Right lobe of liver (tissue), 6 donors: ENCODE measurements at regions not wholly inside any gene's neighbourhood (a gene's known extent, or its start where the extent isn't known, plus 50 kb on each side); places are given as distances from the start of the nearest gene placed in this dataset.

Experiments used
- ATAC-seq, 4 donors: fragments of 200-7000 bp; cut with Tn5 transposase; one replicate each; pipeline ENCODE4 v1.9.1; 2020; ENCODE audit warnings: mild to moderate bottlenecking in 4 of 4, moderate library complexity in 4 of 4
- DNase-seq, 3 donors: peaks; one replicate each; pipeline ENCODE4 v3.0.0-alpha.2; 2020
- H3K27ac ChIP-seq, 3 donors: fragments of 200-600 bp; one replicate each; pipeline ENCODE4 v1.8.0; 2022
- H3K27me3 ChIP-seq, 2 donors: fragments of 200-600 bp; one replicate each; pipeline ENCODE4 v1.8.0; 2022
- H3K36me3 ChIP-seq, 4 donors: fragments of 200-600 bp; sonication (generic) in 1 of 4; one replicate each; pipeline versions ENCODE4 v1.5.1 to v1.8.0; 2017 to 2022; ENCODE audit warnings: control low read depth in 1 of 4
- H3K4me1 ChIP-seq, 4 donors: fragments of 200-600 bp; sonication (generic) in 1 of 4; one replicate each; pipeline versions ENCODE4 v1.5.1 to v1.8.0; 2017 to 2022; ENCODE audit warnings: control low read depth in 1 of 4
- H3K4me3 ChIP-seq, 3 donors: fragments of 200-600 bp; one replicate each; pipeline ENCODE4 v1.8.0; 2022
- H3K9me3 ChIP-seq, 4 donors: fragments of 200-600 bp; sonication (generic) in 1 of 4; one replicate each; pipeline versions ENCODE4 v1.5.1 to v1.8.0; 2017 to 2022; ENCODE audit warnings: control low read depth in 1 of 4
- POLR2A ChIP-seq: fragments of 450-650 bp; IDR thresholded peaks from one replicate; pipeline ENCODE4 v1.6.1; 2017; ENCODE audit warnings: antibody characterized with exemption, mild to moderate bottlenecking
- WGBS: methylation state at CpG from one replicate; pipeline ENCODE4 v1.1.6; 2018; ENCODE audit warnings: low coverage, low lambda C conversion rate; ENCODE audit not compliant: insufficient coverage; ENCODE audit errors: missing lambda C conversion rate; 5-methylcytosine and 5-hydroxymethylcytosine counted together
- intact Hi-C, 2 donors: fragments of 100-400 bp; cut with DNase I; formaldehyde crosslinking; loops; one replicate each; pipeline versions ENCODE4 v1.11.2 to v1.14.1; 2022
- TF ChIP-seq, protein P1 (sequence below), 4 donors: fragments of 200-600 bp in 3 of 4; fragments of 450-650 bp in 1 of 4; IDR thresholded peaks; one replicate each; pipeline versions ENCODE4 v1.5.1 to v1.8.0; 2016 to 2022; ENCODE audit warnings: antibody characterized with exemption in 4 of 4, mild to moderate bottlenecking in 2 of 4
- donor health status: DM: no; HTN: yes; CAD: no.
- donor health status: DM: no; HTN: no; CAD: no.
- donor health status: DM: no; HTN: no; CAD: no.
- donor health status: DM: no; HTN: yes; CAD: no.
- donor health status: DM: no; HTN: yes; CAD: no.

DNA sequence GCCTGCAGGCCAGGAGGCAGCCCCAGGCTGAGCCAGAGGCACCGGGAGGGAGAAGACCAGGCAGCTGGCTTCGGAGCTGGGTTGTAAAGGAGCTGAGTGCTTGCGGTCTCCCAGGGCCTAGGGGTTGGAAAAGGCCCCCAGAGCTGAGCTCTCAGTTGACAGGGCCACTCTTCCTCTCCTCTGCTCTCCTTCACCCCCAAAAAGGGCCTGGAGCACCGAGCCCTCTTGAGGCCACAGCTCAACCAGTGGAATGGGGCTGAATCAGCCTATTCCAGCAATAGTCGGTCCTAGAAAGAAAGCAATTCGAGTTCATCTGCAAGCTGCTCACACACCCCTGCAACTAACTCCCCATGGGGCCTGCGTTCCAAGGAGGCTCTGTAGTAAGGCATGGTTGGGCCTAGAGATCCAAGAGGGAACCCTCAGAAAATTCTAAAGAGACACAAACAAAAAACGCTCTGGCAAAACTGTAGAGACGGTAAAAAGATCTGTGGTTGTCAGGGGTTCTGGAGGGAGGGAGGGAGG is 205.0 kb downstream of the BUD13 start:
- WGBS, result 75% methylated on average over 5 of the region's 9 CpGs
- ATAC-seq (no peak), DNase-seq (no peak)
- Histone ChIP-seq H3K4me3 (no peak overlapping the region), H3K36me3 (no peaks in the 10 kb centered on the region), H3K27me3 (no peaks in the 10 kb centered on the region), H3K4me1 (no peaks in the 10 kb centered on the region), H3K27ac (no peak overlapping the region), H3K9me3 (no peaks in the 10 kb centered on the region)
- TF ChIP-seq, protein P1, sequence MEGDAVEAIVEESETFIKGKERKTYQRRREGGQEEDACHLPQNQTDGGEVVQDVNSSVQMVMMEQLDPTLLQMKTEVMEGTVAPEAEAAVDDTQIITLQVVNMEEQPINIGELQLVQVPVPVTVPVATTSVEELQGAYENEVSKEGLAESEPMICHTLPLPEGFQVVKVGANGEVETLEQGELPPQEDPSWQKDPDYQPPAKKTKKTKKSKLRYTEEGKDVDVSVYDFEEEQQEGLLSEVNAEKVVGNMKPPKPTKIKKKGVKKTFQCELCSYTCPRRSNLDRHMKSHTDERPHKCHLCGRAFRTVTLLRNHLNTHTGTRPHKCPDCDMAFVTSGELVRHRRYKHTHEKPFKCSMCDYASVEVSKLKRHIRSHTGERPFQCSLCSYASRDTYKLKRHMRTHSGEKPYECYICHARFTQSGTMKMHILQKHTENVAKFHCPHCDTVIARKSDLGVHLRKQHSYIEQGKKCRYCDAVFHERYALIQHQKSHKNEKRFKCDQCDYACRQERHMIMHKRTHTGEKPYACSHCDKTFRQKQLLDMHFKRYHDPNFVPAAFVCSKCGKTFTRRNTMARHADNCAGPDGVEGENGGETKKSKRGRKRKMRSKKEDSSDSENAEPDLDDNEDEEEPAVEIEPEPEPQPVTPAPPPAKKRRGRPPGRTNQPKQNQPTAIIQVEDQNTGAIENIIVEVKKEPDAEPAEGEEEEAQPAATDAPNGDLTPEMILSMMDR (IDR thresholded peaks at IDR 0.05), result no peak
- no peak for TF ChIP-seq POLR2A
- intact Hi-C loops, result no loop called here

DNA sequence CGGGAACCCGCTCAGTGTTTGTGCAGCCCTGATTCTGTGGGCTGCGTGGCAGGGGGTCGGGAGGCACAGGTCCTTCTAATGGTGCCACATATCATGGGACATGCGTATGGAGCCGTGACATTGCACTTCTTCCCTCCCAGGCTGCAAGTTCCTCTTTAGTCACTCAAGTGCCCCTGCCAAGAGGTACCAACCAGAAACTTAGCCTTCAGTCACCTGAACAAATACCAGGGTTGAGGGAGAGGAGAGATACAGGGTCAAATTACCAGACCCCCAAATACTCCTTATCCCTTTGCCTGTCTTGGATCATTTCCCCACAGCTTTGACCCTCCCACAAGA is 209.1 kb downstream of the BUD13 start:
- Histone ChIP-seq H3K36me3 (no peaks in the 10 kb centered on the region), H3K4me3 (no peak overlapping the region), H3K27me3 (no peaks in the 10 kb centered on the region), H3K4me1 (no peaks in the 10 kb centered on the region), H3K9me3 (no peaks in the 10 kb centered on the region), H3K27ac (no peak overlapping the region)
- intact Hi-C loops, result no loop called here
- WGBS, result 60% methylated on average over 1 of the region's 6 CpGs
- ATAC-seq (no peak), DNase-seq (no peak)
- no peak for TF ChIP-seq POLR2A
- TF ChIP-seq, protein P1 (IDR thresholded peaks at IDR 0.05), result no peak

DNA sequence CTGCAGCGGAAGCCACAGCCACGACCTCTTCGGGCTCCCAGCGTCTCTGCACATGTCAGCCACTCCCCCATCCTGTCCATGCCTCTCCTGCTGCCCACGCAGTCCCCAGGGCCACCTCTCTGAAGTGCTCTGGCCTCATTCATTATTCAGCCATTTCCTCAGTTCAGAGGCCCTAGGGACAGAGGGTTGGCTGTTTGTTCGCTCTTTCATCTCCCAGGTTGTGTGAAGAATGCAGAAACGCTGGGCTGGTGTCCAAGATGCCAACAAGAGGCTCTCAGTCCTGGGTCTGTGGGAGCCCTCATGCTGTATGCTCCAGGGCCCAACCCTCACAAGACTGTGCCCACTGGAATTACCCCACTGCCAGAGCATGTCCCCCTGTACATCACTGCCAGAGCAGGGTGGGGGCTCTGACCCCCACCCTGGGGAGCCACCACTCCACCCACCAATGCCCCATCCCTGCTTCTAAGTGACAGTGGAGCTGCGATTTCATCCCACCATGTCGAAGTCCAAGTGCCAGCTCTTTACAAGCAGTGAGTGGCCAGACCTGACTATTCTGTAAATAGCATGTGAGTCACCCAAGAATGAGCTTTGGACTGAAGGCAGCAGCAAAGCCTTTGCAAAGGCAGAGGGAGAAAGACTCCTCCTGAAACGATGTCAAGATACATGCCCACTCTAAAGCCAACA is 209.6 kb downstream of the BUD13 start:
- intact Hi-C loops, result no loop called here
- TF ChIP-seq, protein P1 (IDR thresholded peaks at IDR 0.05), result no peak
- no peak for TF ChIP-seq POLR2A
- H3K9me3 ChIP-seq, result no peaks in the 10 kb centered on the region
- peak; percentile 4 to 94 (median 49) for ATAC-seq
- no peak for DNase-seq
- H3K4me1 ChIP-seq, result no peaks in the 10 kb centered on the region
- H3K4me3 ChIP-seq, result no peak overlapping the region
- H3K27ac ChIP-seq, result no peak overlapping the region
- WGBS, result 20% methylated on average over 8 of the region's 10 CpGs
- H3K36me3 ChIP-seq, result no peaks in the 10 kb centered on the region
- no peaks in the 10 kb centered on the region for H3K27me3 ChIP-seq

DNA sequence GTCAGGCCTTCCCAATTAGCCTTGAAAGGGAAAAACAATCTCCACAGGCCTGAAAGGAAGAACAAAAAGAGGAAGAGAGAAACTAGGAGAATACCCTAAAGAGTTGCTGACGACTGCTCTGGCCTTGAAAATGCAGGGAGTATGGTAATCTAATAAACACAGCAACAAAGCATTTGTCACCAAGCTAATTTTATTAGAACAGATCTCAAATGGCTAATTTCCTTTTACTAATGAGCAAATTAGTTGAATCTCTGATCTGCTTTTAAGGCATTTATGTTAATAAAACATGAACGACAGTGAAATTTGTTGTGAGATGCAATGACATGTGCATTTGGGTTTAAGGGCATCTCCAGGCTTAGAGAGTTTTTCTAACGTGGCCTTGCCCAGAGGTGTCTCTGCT is 212.2 kb downstream of the BUD13 start:
- intact Hi-C loops, result no loop called here
- no peak for ATAC-seq
- WGBS, result 55% methylated on average over 3 of the region's 3 CpGs
- no peak for TF ChIP-seq POLR2A
- TF ChIP-seq, protein P1 (IDR thresholded peaks at IDR 0.05), result no peak
- no peaks in the 10 kb centered on the region for H3K27me3 ChIP-seq
- H3K36me3 ChIP-seq, result no peaks in the 10 kb centered on the region
- H3K27ac ChIP-seq, result no peak overlapping the region
- no peak for DNase-seq
- H3K4me1 ChIP-seq, result no peaks in the 10 kb centered on the region
- no peaks in the 10 kb centered on the region for H3K9me3 ChIP-seq
- no peak overlapping the region for H3K4me3 ChIP-seq
